H54 (cell line): ENCODE measurements at regions not wholly inside any gene's neighbourhood (a gene's known extent, or its start where the extent isn't known, plus 50 kb on each side); places are given as distances from the start of the nearest gene placed in this dataset.

Experiments
- DNase-seq: peaks from one replicate; pipeline ENCODE4 v3.0.0; 2011; ENCODE audit warnings: low spot score, mixed read lengths; ENCODE audit not compliant: insufficient read length
- FAIRE-seq: peaks from 3 replicates; lab custom pipeline; 2011; peaks lifted over from hg19 to GRCh38; lab: Jason Lieb, UNC
- POLR2A ChIP-seq: IDR thresholded peaks from 2 replicates; pipeline ENCODE4 v1.6.1; 2011; ENCODE audit warnings: low read depth, mild to moderate bottlenecking, low read length

GRCh38 chr2:41958251-41958650 is 89.6 kb upstream of the PKDCC start:
- no peak for FAIRE-seq
- no peak for TF ChIP-seq POLR2A
- no peak for DNase-seq

- FAIRE-seq (no peak), DNase-seq (no peak)
- no peak for TF ChIP-seq POLR2A
Observed at GRCh38 chr2:41958775-41959174, 89.0 kb upstream of the PKDCC start.

- DNase-seq: no peak
- FAIRE-seq: no peak
- no peak for TF ChIP-seq POLR2A
Observed at GRCh38 chr2:41959760-41960159, 88.1 kb upstream of the PKDCC start.

GRCh38 chr2:41962922-41963622 is 84.7 kb upstream of the PKDCC start:
- FAIRE-seq: no peak
- TF ChIP-seq POLR2A: no peak
- DNase-seq: no peak

GRCh38 chr2:41963661-41964525 is 83.9 kb upstream of the PKDCC start:
- FAIRE-seq (no peak), DNase-seq (no peak)
- TF ChIP-seq POLR2A: no peak

GRCh38 chr2:41965173-41965908 is 82.5 kb upstream of the PKDCC start:
- no peak for DNase-seq
- FAIRE-seq: no peak
- TF ChIP-seq POLR2A: no peak

GRCh38 chr2:41965909-41966295 is 81.9 kb upstream of the PKDCC start:
- TF ChIP-seq POLR2A: no peak
- FAIRE-seq (no peak), DNase-seq (no peak)

- DNase-seq: peak; percentile 89
- peak; percentile 20 for FAIRE-seq
Observed at GRCh38 chr2:41966431-41966893, 81.4 kb upstream of the PKDCC start.

GRCh38 chr2:41966920-41967319 is 80.9 kb upstream of the PKDCC start:
- DNase-seq (peak; percentile 14), FAIRE-seq (no peak)
- no peak for TF ChIP-seq POLR2A

More at GRCh38 chr2:41966431-41966893, 81.4 kb upstream of the PKDCC start:
- no peak for TF ChIP-seq POLR2A

GRCh38 chr2:41967476-41968181 is 80.2 kb upstream of the PKDCC start:
- FAIRE-seq (no peak), DNase-seq (no peak)
- TF ChIP-seq POLR2A: no peak

- TF ChIP-seq POLR2A: no peak
- no peak for FAIRE-seq
- no peak for DNase-seq
Observed at GRCh38 chr2:41968182-41968578, 79.6 kb upstream of the PKDCC start.

- no peak for TF ChIP-seq POLR2A
- DNase-seq: no peak
- FAIRE-seq: no peak
Observed at GRCh38 chr2:41970988-41971660, 76.7 kb upstream of the PKDCC start.

GRCh38 chr2:41972179-41972578 is 75.6 kb upstream of the PKDCC start:
- TF ChIP-seq POLR2A: no peak
- DNase-seq (no peak), FAIRE-seq (no peak)
